LNCAP (cell line): ENCODE measurements at regions not wholly inside any gene's neighbourhood (a gene's known extent, or its start where the extent isn't known, plus 50 kb on each side); places are given as distances from the start of the nearest gene placed in this dataset.

Source experiments
- CTCF ChIP-seq: fragments of 450-650 bp; IDR thresholded peaks from 2 replicates; pipeline ENCODE4 v1.5.1; 2017; ENCODE audit warnings: mild to moderate bottlenecking

GRCh38 chr15:66901336-66902100 is 163.9 kb upstream of the SMAD3 start:
- no peak for TF ChIP-seq CTCF

DNA sequence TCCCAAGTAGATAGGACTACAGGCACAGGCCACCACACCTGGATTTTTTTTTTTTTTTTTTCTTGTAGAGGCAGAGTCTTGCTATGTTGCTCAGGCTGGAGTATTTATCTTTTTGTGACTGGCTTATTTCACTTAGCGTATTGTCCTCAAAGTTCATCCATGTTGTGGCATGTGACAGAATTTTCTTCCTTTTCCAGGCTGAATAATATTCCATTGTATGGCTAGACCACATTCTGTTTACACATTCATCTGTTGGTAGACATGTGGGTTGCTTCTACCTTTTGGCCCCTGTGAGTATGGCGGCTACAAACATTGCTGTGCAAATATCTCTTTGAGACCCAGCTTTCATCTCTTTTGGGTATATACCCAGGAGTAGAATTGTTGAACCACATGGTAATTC is 160.2 kb upstream of the SMAD3 start:
- TF ChIP-seq CTCF, result no peak

GRCh38 chr15:66905954-66906353 is 159.4 kb upstream of the SMAD3 start:
- no peak for TF ChIP-seq CTCF

- TF ChIP-seq CTCF, result no peak
These were observed 158.5 kb upstream of the SMAD3 start for GRCh38 chr15:66906668-66907614.

GRCh38 chr15:66907826-66908743 is 157.3 kb upstream of the SMAD3 start:
- no peak for TF ChIP-seq CTCF

DNA sequence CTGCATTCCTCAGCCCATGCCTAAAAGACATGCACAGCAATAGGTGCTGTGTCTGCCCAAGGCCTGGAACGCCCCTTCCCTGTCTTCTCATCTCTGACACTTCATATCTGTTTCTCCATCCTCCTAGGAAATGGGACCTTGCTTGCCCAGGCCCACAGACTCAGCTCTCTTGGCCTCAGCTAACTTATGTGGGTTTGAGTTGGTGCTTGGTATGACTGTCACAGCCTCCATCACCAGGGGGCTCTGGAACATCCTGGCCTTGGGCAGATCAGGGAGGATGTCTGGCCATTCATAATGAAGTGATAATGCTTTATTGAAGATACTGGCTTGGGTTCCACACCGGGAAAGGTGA is 156.7 kb upstream of the SMAD3 start:
- no peak for TF ChIP-seq CTCF

DNA sequence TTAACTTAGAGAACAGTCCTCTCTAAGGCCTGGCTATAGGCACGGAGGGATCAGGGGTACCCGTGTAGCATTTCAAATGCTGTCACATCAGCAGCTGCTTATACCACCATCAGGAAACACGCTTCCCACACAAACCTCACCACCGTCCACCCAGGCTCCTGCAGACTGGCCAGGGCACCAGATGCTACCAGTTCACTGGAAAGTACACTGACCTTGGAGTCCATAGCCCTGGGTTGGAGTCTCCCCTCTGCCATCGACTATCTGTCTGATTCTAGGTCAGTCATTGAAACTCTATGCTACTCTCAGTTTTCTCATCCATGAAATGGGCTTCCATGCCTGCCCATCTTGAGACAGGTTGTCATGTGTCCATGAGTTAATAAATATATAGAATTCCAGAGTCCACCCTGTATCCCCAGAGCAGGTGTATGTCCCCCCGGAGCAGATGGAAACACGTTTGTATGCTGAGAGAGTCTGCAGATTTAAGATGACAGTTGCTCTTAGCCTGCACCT is 156.0 kb upstream of the SMAD3 start:
- no peak for TF ChIP-seq CTCF
